ENCODE measurements at regions not wholly inside any gene's neighbourhood (a gene's known extent, or its start where the extent isn't known, plus 50 kb on each side); places are given as distances from the start of the nearest gene placed in this dataset.

DNA sequence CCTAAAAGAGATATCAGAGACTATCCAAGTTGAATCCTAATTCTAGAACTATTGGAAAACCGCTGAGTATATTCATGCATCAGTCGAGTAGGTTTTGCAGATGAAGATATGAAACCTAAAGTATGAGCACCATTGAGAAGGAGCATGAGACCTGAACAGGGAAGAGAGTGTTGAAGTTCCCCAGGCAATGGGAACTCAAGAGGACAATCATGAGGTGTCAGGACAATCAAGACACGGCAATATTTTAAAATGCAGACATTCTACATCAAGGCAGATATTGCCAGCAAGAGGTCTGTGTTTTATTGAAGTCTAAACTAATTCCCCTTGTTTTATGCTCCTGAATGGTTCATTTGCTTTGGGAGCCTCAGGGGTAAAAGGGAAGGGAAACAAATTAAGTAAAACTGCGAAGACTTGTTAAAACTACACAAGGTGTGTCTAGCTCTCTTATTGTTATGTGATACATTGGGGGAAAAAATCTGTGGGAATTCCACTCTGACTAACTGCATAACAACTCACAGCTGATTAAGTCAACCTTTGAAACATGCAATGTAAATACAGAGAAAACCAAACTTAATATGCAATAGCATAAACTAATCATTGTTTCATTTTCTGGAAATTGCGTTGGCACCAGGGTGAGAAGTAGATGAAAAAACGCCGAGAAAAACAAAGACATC, 347.9 kb upstream of the ADGRL2 start:
- 91% methylated on average over 4 of the region's 7 CpGs for WGBS (ENCODE audit: insufficient coverage)
- Histone ChIP-seq H3K4me1 (ENCODE audit: control insufficient read depth in 1 of 2, insufficient read depth in 2 of 2, low read length in 2 of 2) (no peaks in the 10 kb centered on the region), H3K4me2 (replicated peaks; ENCODE audit: extremely low read depth, low read length, poor library complexity, severe bottlenecking) (no peak overlapping the region), H3K27me3 (ENCODE audit: control insufficient read depth in 2 of 2, insufficient read depth in 2 of 2, low read length in 2 of 2) (no peaks in the 10 kb centered on the region), H3K27ac (ENCODE audit: low read depth in 1 of 2, low read length in 2 of 2) (no peak overlapping the region), H2AFZ (ENCODE audit: insufficient read depth, low read depth, low read length, poor library complexity, severe bottlenecking) (no peak overlapping the region), H3K9ac (ENCODE audit: insufficient read depth, low read length, poor library complexity, severe bottlenecking) (no peak overlapping the region), H3K4me3 (replicated peaks in 1 of 3; ENCODE audit: low read depth in 2 of 3, low read length in 3 of 3) (no peak overlapping the region), H3K9me3 (replicated peaks in 1 of 2; ENCODE audit: control insufficient read depth in 1 of 2, insufficient read depth in 1 of 2, low read length in 2 of 2) (no peaks in the 10 kb centered on the region), H4K20me1 (ENCODE audit: insufficient read depth, low read length) (no peaks in the 10 kb centered on the region), H3K36me3 (replicated peaks in 1 of 2; ENCODE audit: control insufficient read depth in 1 of 2, insufficient read depth in 2 of 2, low read length in 2 of 2) (no peaks in the 10 kb centered on the region), H3K79me2 (ENCODE audit: insufficient read depth, low read length) (no peaks in the 10 kb centered on the region)
- Mint-ChIP-seq H3K36me3 (no peaks in the 10 kb centered on the region), H3K9me3 (peaks cover 0 to 14% (median 2%) of the 10 kb centered on the region in 7 donors), H3K27ac (no peak overlapping the region), H3K4me1 (peaks cover 14% of the 10 kb centered on the region), H3K4me3 (no peak overlapping the region), H3K27me3 (ENCODE audit: low read depth in 3 of 3) (peaks cover 0 to 4% (median 0%) of the 10 kb centered on the region in 3 donors)
- intact Hi-C loops (cut with micrococcal nuclease), result no loop called here
- DNase-seq, result no peak
- TF ChIP-seq, protein P1, sequence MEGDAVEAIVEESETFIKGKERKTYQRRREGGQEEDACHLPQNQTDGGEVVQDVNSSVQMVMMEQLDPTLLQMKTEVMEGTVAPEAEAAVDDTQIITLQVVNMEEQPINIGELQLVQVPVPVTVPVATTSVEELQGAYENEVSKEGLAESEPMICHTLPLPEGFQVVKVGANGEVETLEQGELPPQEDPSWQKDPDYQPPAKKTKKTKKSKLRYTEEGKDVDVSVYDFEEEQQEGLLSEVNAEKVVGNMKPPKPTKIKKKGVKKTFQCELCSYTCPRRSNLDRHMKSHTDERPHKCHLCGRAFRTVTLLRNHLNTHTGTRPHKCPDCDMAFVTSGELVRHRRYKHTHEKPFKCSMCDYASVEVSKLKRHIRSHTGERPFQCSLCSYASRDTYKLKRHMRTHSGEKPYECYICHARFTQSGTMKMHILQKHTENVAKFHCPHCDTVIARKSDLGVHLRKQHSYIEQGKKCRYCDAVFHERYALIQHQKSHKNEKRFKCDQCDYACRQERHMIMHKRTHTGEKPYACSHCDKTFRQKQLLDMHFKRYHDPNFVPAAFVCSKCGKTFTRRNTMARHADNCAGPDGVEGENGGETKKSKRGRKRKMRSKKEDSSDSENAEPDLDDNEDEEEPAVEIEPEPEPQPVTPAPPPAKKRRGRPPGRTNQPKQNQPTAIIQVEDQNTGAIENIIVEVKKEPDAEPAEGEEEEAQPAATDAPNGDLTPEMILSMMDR (IDR thresholded peaks at IDR 0.05), result no peak

DNA sequence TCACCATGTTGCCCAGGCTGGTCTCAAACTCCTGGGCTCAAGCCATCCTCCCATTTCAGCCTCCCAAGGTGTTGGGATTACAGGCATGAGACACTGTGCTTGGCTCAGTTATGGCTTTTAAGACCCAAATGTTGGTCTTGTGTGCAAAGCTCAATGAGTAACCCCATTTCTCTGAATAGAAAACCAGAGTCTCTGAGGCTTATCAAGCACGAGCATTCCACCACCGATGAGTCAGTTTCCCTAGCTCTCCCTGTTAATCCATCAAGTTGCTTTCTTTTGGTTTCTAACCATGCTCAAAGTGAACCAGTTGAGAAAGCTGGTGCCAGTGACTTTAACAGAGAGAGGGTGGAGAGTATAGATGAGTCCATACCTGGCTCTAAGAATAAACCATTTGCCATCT, 350.9 kb upstream of the ADGRL2 start:
- intact Hi-C loops (cut with micrococcal nuclease), result no loop called here

More for the DNA sequence above, 350.9 kb upstream of the ADGRL2 start:
- no peak for DNase-seq
- Histone ChIP-seq H4K20me1 (ENCODE audit: insufficient read depth, low read length) (no peaks in the 10 kb centered on the region), H3K9me3 (replicated peaks in 1 of 2; ENCODE audit: control insufficient read depth in 1 of 2, insufficient read depth in 1 of 2, low read length in 2 of 2) (no peaks in the 10 kb centered on the region), H3K4me2 (replicated peaks; ENCODE audit: extremely low read depth, low read length, poor library complexity, severe bottlenecking) (no peak overlapping the region), H3K27ac (ENCODE audit: low read depth in 1 of 2, low read length in 2 of 2) (no peak overlapping the region), H2AFZ (ENCODE audit: insufficient read depth, low read depth, low read length, poor library complexity, severe bottlenecking) (no peak overlapping the region), H3K36me3 (replicated peaks in 1 of 2; ENCODE audit: control insufficient read depth in 1 of 2, insufficient read depth in 2 of 2, low read length in 2 of 2) (no peaks in the 10 kb centered on the region), H3K79me2 (ENCODE audit: insufficient read depth, low read length) (no peaks in the 10 kb centered on the region), H3K27me3 (ENCODE audit: control insufficient read depth in 2 of 2, insufficient read depth in 2 of 2, low read length in 2 of 2) (no peaks in the 10 kb centered on the region), H3K4me1 (ENCODE audit: control insufficient read depth in 1 of 2, insufficient read depth in 2 of 2, low read length in 2 of 2) (no peaks in the 10 kb centered on the region), H3K4me3 (replicated peaks in 1 of 3; ENCODE audit: low read depth in 2 of 3, low read length in 3 of 3) (no peak overlapping the region), H3K9ac (ENCODE audit: insufficient read depth, low read length, poor library complexity, severe bottlenecking) (no peak overlapping the region)
- no CpG with 5 or more reads among the region's 2 CpGs for WGBS (ENCODE audit: insufficient coverage)
- TF ChIP-seq, protein P1 (IDR thresholded peaks at IDR 0.05), result no peak
- Mint-ChIP-seq H3K36me3 (no peaks in the 10 kb centered on the region), H3K9me3 (peaks cover 0 to 23% (median 4%) of the 10 kb centered on the region in 7 donors), H3K27me3 (ENCODE audit: low read depth in 3 of 3) (peaks cover 0 to 2% (median 2%) of the 10 kb centered on the region in 3 donors), H3K4me1 (peaks cover 2% of the 10 kb centered on the region), H3K27ac (no peak overlapping the region), H3K4me3 (no peak overlapping the region)
